Esophagus muscularis mucosa (tissue), 2 donors: ENCODE measurements at regions not wholly inside any gene's neighbourhood (a gene's known extent, or its start where the extent isn't known, plus 50 kb on each side); places are given as distances from the start of the nearest gene placed in this dataset.

ENCODE experiments used
- POLR2A ChIP-seq: fragments of 450-650 bp; IDR thresholded peaks from one replicate; pipeline ENCODE4 v1.6.1; 2017; ENCODE audit warnings: antibody characterized with exemption, moderate library complexity, mild to moderate bottlenecking, low read depth
- POLR2AphosphoS5 ChIP-seq, 2 donors: sonication (generic); formaldehyde crosslinking; IDR thresholded peaks; one replicate each; pipeline ENCODE4 v1.6.1; 2017; ENCODE audit warnings: antibody characterized with exemption in 2 of 2

DNA sequence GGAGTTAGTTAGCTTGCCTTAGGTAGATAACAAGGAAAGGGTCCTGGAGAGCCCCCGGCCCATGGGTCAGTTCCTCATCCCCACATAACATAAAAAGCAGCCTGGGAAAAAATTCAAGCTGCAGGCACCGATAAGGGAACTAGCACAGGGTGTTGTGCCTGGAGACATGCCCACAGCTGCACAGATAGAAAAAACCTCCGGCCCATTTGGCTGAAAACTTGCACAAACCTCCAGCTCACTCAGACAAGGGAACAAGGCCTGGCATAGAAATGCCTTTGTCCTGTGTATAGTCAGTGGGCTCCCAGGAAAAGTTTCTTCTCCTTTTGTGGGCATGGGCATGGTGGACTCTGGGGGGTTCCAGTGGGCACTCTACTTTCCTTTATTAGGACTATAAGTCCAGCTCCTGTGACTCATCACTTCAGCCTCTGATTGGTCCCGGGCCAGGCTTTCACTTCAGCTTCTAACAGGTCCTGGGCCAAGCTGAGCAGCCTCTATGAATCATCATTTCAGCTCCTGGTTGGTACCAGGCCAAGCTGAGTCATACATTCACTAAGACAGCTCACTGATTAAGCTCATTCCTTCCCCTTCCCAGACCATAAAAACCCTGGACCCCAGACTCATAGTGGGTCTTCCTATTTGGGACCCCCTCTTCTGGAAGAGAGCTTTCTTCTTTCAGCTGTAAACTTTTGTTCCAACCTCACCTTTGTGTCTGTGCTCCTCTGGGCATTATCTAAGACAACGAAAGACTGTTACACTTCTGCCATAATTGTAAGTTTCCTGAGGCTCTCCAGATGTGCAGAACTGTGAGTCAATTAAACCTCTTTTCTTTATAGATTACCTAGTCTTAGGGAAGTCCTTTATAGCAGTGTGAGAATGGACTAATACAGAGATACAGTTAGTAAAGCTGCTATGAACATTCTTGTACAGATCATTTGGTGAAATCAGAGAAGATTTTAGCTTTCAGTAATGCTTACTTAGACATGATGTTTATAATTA, 348.0 kb upstream of the DPPA4 start:
- TF ChIP-seq POLR2AphosphoS5 (IDR thresholded peaks at IDR 0.05) (peak in 1 of 2 donors; percentile 62), POLR2A (no peak)
